ENCODE measurements at regions not wholly inside any gene's neighbourhood (a gene's known extent, or its start where the extent isn't known, plus 50 kb on each side); places are given as distances from the start of the nearest gene placed in this dataset.

DNA sequence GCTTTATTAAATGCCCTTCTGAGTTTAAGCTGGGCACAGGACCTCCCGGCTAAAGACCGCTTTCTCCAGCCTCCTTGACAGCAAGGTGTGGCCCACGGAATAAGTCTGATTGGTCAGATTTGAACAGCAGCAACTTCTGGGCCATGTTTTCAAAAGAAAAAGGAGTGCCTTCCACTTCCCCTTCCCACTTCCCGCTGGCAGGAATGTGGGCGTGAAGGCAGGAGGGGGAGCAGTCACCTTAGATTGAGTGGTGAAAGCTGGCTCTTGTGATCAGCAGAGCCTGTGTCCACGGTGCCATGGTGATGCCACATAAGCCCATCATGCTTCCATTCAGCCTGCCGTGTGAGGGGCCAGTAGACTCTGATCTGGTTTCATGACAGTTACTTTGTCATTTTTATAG, 136.6 kb upstream of the GLI2 start:
- TF ChIP-seq, protein P1, sequence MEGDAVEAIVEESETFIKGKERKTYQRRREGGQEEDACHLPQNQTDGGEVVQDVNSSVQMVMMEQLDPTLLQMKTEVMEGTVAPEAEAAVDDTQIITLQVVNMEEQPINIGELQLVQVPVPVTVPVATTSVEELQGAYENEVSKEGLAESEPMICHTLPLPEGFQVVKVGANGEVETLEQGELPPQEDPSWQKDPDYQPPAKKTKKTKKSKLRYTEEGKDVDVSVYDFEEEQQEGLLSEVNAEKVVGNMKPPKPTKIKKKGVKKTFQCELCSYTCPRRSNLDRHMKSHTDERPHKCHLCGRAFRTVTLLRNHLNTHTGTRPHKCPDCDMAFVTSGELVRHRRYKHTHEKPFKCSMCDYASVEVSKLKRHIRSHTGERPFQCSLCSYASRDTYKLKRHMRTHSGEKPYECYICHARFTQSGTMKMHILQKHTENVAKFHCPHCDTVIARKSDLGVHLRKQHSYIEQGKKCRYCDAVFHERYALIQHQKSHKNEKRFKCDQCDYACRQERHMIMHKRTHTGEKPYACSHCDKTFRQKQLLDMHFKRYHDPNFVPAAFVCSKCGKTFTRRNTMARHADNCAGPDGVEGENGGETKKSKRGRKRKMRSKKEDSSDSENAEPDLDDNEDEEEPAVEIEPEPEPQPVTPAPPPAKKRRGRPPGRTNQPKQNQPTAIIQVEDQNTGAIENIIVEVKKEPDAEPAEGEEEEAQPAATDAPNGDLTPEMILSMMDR (IDR thresholded peaks at IDR 0.05), result no peak
- TF ChIP-seq EP300 (IDR thresholded peaks at IDR 0.05), result no peak
